ENCODE measurements at regions not wholly inside any gene's neighbourhood (a gene's known extent, or its start where the extent isn't known, plus 50 kb on each side); places are given as distances from the start of the nearest gene placed in this dataset.
A peak's percentile ranks its signal among the peaks of the same experiment; 100 is the strongest.

- no peaks in the 10 kb centered on the region for H3K9me3 ChIP-seq
- no peak overlapping the region for H3K4me3 ChIP-seq
- in situ Hi-C loops (cut with MboI; ENCODE audit: low sequenced_read_pairs in 4 of 4) (no loop called here), intact Hi-C loops (cut with DNase I; ENCODE audit: low total_unique reads) (no loop called here)
- no peaks in the 10 kb centered on the region for H3K36me3 ChIP-seq
- no peak for ATAC-seq
- no peak for TF ChIP-seq POLR2A (IDR thresholded peaks at IDR 0.05)
- no peak for TF ChIP-seq CTCF (IDR thresholded peaks at IDR 0.05 in 4 of 5, conservative IDR thresholded peaks at IDR 0.05 in 1 of 5)
- no peaks in the 10 kb centered on the region for H3K27me3 ChIP-seq
- no peak overlapping the region for H3K27ac ChIP-seq
- no peaks in the 10 kb centered on the region for H3K4me1 ChIP-seq
- no peak for DNase-seq
These were observed 257.6 kb upstream of the IGFBP3 start for GRCh38 chr7:46178661-46179060.

DNA sequence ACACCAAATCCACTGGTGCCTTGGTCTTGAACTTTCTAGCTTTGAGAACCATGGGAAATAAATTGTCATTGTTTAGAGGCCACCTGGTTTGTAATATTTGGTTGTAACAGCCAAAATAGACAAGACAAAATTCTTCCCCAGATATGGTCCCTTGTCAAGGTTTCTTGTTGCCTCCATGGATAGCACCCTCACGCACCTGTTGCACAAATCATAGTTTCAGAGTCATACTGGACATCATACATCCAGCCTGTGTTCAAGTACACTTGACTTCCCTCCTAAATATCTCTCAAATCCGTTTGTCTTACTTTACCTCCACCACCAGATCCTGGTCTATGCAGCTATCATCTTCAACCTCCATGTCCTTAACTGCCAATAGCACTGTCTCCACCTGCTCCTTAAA is 256.7 kb upstream of the IGFBP3 start:
- no peak for DNase-seq
- in situ Hi-C loops (cut with MboI; ENCODE audit: low sequenced_read_pairs in 4 of 4) (no loop called here), intact Hi-C loops (cut with DNase I; ENCODE audit: low total_unique reads) (no loop called here)
- no peaks in the 10 kb centered on the region for H3K4me1 ChIP-seq
- H3K27ac ChIP-seq, result no peak overlapping the region
- no peak for TF ChIP-seq POLR2A (IDR thresholded peaks at IDR 0.05)
- TF ChIP-seq CTCF (IDR thresholded peaks at IDR 0.05 in 4 of 5, conservative IDR thresholded peaks at IDR 0.05 in 1 of 5), result no peak
- H3K4me3 ChIP-seq, result no peak overlapping the region
- no peak for ATAC-seq
- H3K27me3 ChIP-seq, result no peaks in the 10 kb centered on the region
- H3K36me3 ChIP-seq, result no peaks in the 10 kb centered on the region
- no peaks in the 10 kb centered on the region for H3K9me3 ChIP-seq

- DNase-seq (no peak), ATAC-seq (no peak)
- no peaks in the 10 kb centered on the region for H3K9me3 ChIP-seq
- H3K36me3 ChIP-seq, result no peaks in the 10 kb centered on the region
- no peak for TF ChIP-seq CTCF (IDR thresholded peaks at IDR 0.05 in 4 of 5, conservative IDR thresholded peaks at IDR 0.05 in 1 of 5)
- no peak for TF ChIP-seq POLR2A (IDR thresholded peaks at IDR 0.05)
- H3K27ac ChIP-seq, result no peak overlapping the region
- intact Hi-C loops (cut with DNase I; ENCODE audit: low total_unique reads) (no loop called here), in situ Hi-C loops (cut with MboI; ENCODE audit: low sequenced_read_pairs in 4 of 4) (no loop called here)
- H3K4me3 ChIP-seq, result no peak overlapping the region
- no peaks in the 10 kb centered on the region for H3K27me3 ChIP-seq
- no peaks in the 10 kb centered on the region for H3K4me1 ChIP-seq
These were observed 254.1 kb upstream of the IGFBP3 start for GRCh38 chr7:46175221-46175620.

GRCh38 chr7:46174196-46174580 is 253.1 kb upstream of the IGFBP3 start:
- intact Hi-C loops (cut with DNase I; ENCODE audit: low total_unique reads), result no loop called here
- Histone ChIP-seq H3K9me3 (no peaks in the 10 kb centered on the region), H3K4me1 (no peaks in the 10 kb centered on the region), H3K27ac (no peak overlapping the region), H3K27me3 (no peaks in the 10 kb centered on the region), H3K36me3 (no peaks in the 10 kb centered on the region), H3K4me3 (no peak overlapping the region)
- TF ChIP-seq POLR2A (IDR thresholded peaks at IDR 0.05), result no peak
- TF ChIP-seq CTCF (IDR thresholded peaks at IDR 0.05 in 4 of 5, conservative IDR thresholded peaks at IDR 0.05 in 1 of 5), result no peak
- peak in 1 of 2 donors; percentile 27 for ATAC-seq
- DNase-seq, result no peak
- in situ Hi-C loops (cut with MboI; ENCODE audit: low sequenced_read_pairs in 4 of 4), result no loop called here

GRCh38 chr7:46173476-46174195 is 252.6 kb upstream of the IGFBP3 start:
- no peak for TF ChIP-seq POLR2A (IDR thresholded peaks at IDR 0.05)
- TF ChIP-seq CTCF (IDR thresholded peaks at IDR 0.05 in 4 of 5, conservative IDR thresholded peaks at IDR 0.05 in 1 of 5), result no peak
- H3K4me1 ChIP-seq, result no peaks in the 10 kb centered on the region
- H3K27me3 ChIP-seq, result no peaks in the 10 kb centered on the region
- H3K27ac ChIP-seq, result no peak overlapping the region
- ATAC-seq (no peak), DNase-seq (no peak)
- intact Hi-C loops (cut with DNase I; ENCODE audit: low total_unique reads) (no loop called here), in situ Hi-C loops (cut with MboI; ENCODE audit: low sequenced_read_pairs in 4 of 4) (no loop called here)
- H3K36me3 ChIP-seq, result no peaks in the 10 kb centered on the region
- no peak overlapping the region for H3K4me3 ChIP-seq
- no peaks in the 10 kb centered on the region for H3K9me3 ChIP-seq
